Hepatocyte (in vitro differentiated cells): ENCODE measurements at regions not wholly inside any gene's neighbourhood (a gene's known extent, or its start where the extent isn't known, plus 50 kb on each side); places are given as distances from the start of the nearest gene placed in this dataset.
A peak's percentile ranks its signal among the peaks of the same experiment; 100 is the strongest.

ENCODE experiments used
- DNase-seq: peaks from one replicate; pipeline ENCODE4 v3.0.0-alpha.2; 2016; ENCODE audit warnings: low spot score
- H2AFZ ChIP-seq: fragments of 200-600 bp; sonication (generic); 2 replicates; pipeline ENCODE4 v1.6.0; 2016; ENCODE audit warnings: antibody characterized with exemption, mild to moderate bottlenecking
- H3K27ac ChIP-seq: fragments of 200-600 bp; sonication (generic); 2 replicates; pipeline ENCODE4 v1.5.1; 2016; ENCODE audit warnings: mild to moderate bottlenecking
- H3K27me3 ChIP-seq: fragments of 200-600 bp; sonication (generic); 2 replicates; pipeline ENCODE4 v1.6.1; 2016
- H3K36me3 ChIP-seq: fragments of 200-600 bp; sonication (generic); replicated peaks from 2 replicates; pipeline ENCODE4 v1.5.1; 2016; ENCODE audit warnings: low read depth; ENCODE audit not compliant: insufficient read depth
- H3K4me1 ChIP-seq: fragments of 200-600 bp; sonication (generic); 2 replicates; pipeline ENCODE4 v1.5.1; 2016; ENCODE audit warnings: mild to moderate bottlenecking, moderate library complexity; ENCODE audit not compliant: insufficient read depth
- H3K4me2 ChIP-seq: fragments of 200-600 bp; sonication (generic); 2 replicates; pipeline ENCODE4 v1.6.0; 2016
- H3K4me3 ChIP-seq: fragments of 200-600 bp; sonication (generic); 2 replicates; pipeline ENCODE4 v1.5.1; 2016; ENCODE audit warnings: mild to moderate bottlenecking
- H3K79me2 ChIP-seq: fragments of 200-600 bp; sonication (generic); 2 replicates; pipeline ENCODE4 v1.6.0; 2017; ENCODE audit warnings: mild to moderate bottlenecking
- H3K9me2 ChIP-seq: fragments of 200-600 bp; sonication (generic); replicated peaks from 2 replicates; pipeline ENCODE4 v1.6.0; 2017; ENCODE audit warnings: mild to moderate bottlenecking; ENCODE audit not compliant: insufficient read depth
- H3K9me3 ChIP-seq: fragments of 200-600 bp; sonication (generic); 2 replicates; pipeline ENCODE4 v1.5.1; 2016; ENCODE audit warnings: low read depth, mild to moderate bottlenecking
- H4K20me1 ChIP-seq: fragments of 200-600 bp; sonication (generic); 2 replicates; pipeline ENCODE4 v1.6.0; 2016; ENCODE audit warnings: mild to moderate bottlenecking; ENCODE audit not compliant: insufficient read depth, poor library complexity, severe bottlenecking
- CTCF ChIP-seq: fragments of 200-600 bp; sonication (generic); IDR thresholded peaks from 2 replicates; pipeline ENCODE4 v1.5.1; 2016; ENCODE audit warnings: antibody characterized with exemption, mild to moderate bottlenecking; ENCODE audit not compliant: poor library complexity
- EZH2 ChIP-seq: fragments of 200-600 bp; sonication (generic); IDR thresholded peaks from 2 replicates; pipeline ENCODE4 v1.6.1; 2016; ENCODE audit warnings: antibody characterized with exemption, mild to moderate bottlenecking, borderline replicate concordance
- EZH2phosphoT487 ChIP-seq: fragments of 200-600 bp; sonication (generic); IDR thresholded peaks from one replicate; pipeline ENCODE4 v1.6.1; 2018; ENCODE audit warnings: antibody characterized with exemption, mild to moderate bottlenecking, low read depth, moderate library complexity; ENCODE audit not compliant: unreplicated experiment, severe bottlenecking
- WGBS: methylation state at CpG from one replicate; pipeline ENCODE4 v1.1.6; 2016; ENCODE audit warnings: low lambda C conversion rate; ENCODE audit errors: missing lambda C conversion rate; 5-methylcytosine and 5-hydroxymethylcytosine counted together

DNA sequence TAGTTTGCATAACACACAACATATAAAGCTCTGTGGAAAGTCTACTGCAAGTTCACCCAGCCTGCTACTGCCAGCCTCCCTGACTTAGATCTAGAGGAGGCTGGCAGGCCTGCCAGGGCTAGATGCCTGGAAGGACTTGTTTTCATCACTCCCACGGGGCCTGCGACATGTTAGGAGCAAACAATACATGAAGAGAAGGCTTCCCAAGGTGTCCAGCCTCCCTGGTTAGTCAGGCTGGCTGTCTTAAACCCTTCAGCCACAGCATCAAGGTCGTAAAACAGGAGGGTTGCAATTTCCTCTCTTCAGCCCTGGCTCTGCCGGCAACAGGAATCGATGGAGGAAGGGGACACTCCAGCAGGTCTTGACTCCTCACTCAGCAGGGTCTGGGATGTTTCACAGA lies 104.5 kb downstream of the NGF start:
- Histone ChIP-seq H3K27ac (no peak overlapping the region), H3K4me3 (no peak overlapping the region), H4K20me1 (no peaks in the 10 kb centered on the region), H3K27me3 (no peaks in the 10 kb centered on the region), H3K4me1 (peaks cover 14% of the 10 kb centered on the region), H3K36me3 (no peaks in the 10 kb centered on the region), H3K9me3 (no peaks in the 10 kb centered on the region), H3K9me2 (no peaks in the 10 kb centered on the region), H2AFZ (no peak overlapping the region), H3K4me2 (no peak overlapping the region), H3K79me2 (no peaks in the 10 kb centered on the region)
- DNase-seq: no peak
- no peak for TF ChIP-seq CTCF
- TF ChIP-seq EZH2phosphoT487: no peak
- no peak for TF ChIP-seq EZH2
- WGBS: 33% methylated on average over 5 of the region's 5 CpGs

GRCh38 chr1:115230281-115230680 lies 107.8 kb downstream of the NGF start:
- DNase-seq: no peak
- Histone ChIP-seq H3K9me2 (no peaks in the 10 kb centered on the region), H3K79me2 (no peaks in the 10 kb centered on the region), H3K27me3 (no peaks in the 10 kb centered on the region), H3K4me2 (no peak overlapping the region), H3K27ac (no peak overlapping the region), H3K9me3 (no peaks in the 10 kb centered on the region), H3K4me1 (peaks cover 30% of the 10 kb centered on the region), H4K20me1 (no peaks in the 10 kb centered on the region), H3K4me3 (no peak overlapping the region), H3K36me3 (no peaks in the 10 kb centered on the region), H2AFZ (no peak overlapping the region)
- WGBS: 57% methylated on average over 3 of the region's 3 CpGs
- TF ChIP-seq CTCF (no peak), EZH2 (no peak), EZH2phosphoT487 (no peak)

DNA sequence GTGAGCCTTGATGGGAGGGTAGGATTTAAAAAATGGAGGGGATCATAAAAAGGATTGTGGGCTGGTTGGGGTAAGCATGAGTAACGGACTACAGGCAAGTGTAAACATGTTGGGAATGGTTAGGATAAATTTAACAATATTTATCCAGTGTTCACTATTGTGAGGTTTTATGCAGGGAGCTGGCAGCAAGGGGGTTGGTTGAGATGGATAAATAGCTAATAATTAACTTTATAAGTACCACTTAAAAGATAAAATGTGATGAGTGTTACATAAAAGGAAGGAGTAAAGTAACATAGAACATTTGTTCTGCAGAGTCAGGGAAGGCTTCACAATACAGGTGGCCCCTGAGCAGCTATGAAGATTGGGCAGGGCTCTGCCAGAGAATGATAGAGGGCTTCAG lies 109.0 kb downstream of the NGF start:
- Histone ChIP-seq H3K36me3 (no peaks in the 10 kb centered on the region), H3K79me2 (no peaks in the 10 kb centered on the region), H2AFZ (no peak overlapping the region), H3K27ac (no peak overlapping the region), H4K20me1 (no peaks in the 10 kb centered on the region), H3K9me3 (no peaks in the 10 kb centered on the region), H3K4me2 (peak overlapping the region; percentile 25), H3K9me2 (no peaks in the 10 kb centered on the region), H3K4me3 (no peak overlapping the region), H3K27me3 (no peaks in the 10 kb centered on the region), H3K4me1 (peaks cover 34% of the 10 kb centered on the region)
- 50% methylated on average over 1 of the region's 1 CpG for WGBS
- no peak for DNase-seq
- TF ChIP-seq EZH2 (no peak), CTCF (no peak), EZH2phosphoT487 (no peak)

DNA sequence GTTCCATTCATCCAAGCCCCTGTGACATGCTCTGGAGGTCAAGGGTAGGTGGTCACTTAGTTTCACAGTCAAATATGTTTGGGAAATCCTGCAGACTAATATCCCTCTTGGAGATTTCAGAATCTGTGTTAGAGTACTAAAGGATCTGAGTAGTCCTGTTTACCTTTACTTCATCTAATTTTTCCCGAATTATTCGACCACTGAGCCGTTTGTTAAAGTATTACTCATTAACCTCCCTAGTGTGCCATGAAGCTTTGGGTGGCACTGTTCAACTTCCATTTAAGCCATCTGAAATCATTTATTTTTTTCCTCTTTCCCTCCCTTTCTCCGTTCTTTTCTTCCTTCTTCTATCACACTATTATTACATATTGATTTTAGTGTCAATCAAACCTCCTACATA lies 109.9 kb downstream of the NGF start:
- no peaks in the 10 kb centered on the region for H3K79me2 ChIP-seq
- no peaks in the 10 kb centered on the region for H3K27me3 ChIP-seq
- no peak for DNase-seq
- no peak overlapping the region for H3K27ac ChIP-seq
- no peaks in the 10 kb centered on the region for H3K9me3 ChIP-seq
- no peak overlapping the region for H2AFZ ChIP-seq
- H3K9me2 ChIP-seq: no peaks in the 10 kb centered on the region
- H3K36me3 ChIP-seq: no peaks in the 10 kb centered on the region
- no peak overlapping the region for H3K4me2 ChIP-seq
- 86% methylated on average over 4 of the region's 4 CpGs for WGBS
- no peak overlapping the region for H3K4me3 ChIP-seq
- no peak for TF ChIP-seq EZH2
- TF ChIP-seq CTCF: no peak
- TF ChIP-seq EZH2phosphoT487: no peak
- H3K4me1 ChIP-seq: peaks cover 30% of the 10 kb centered on the region
- no peaks in the 10 kb centered on the region for H4K20me1 ChIP-seq
